ENCODE measurements at regions not wholly inside any gene's neighbourhood (a gene's known extent, or its start where the extent isn't known, plus 50 kb on each side); places are given as distances from the start of the nearest gene placed in this dataset.

DNA sequence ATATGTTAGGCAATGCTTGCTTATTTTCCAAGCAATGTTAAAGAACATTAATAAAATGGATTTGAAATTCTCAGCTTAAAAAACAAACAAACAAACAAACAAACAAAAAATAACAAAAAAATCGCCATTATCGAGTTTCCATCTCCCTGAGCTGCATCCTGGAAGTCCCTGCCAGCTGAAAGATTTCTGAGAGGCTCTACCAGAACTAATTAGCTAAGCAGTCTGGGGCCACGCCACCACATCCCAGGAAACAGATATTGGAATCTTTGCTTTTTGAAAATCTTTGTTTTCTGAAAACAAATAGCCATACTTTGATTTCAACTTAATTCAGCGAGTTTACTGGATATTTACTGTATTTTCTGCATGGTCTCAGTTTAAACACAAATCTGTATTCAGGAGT, 143.6 kb downstream of the LSMEM1 start:
- TF ChIP-seq, protein P1, sequence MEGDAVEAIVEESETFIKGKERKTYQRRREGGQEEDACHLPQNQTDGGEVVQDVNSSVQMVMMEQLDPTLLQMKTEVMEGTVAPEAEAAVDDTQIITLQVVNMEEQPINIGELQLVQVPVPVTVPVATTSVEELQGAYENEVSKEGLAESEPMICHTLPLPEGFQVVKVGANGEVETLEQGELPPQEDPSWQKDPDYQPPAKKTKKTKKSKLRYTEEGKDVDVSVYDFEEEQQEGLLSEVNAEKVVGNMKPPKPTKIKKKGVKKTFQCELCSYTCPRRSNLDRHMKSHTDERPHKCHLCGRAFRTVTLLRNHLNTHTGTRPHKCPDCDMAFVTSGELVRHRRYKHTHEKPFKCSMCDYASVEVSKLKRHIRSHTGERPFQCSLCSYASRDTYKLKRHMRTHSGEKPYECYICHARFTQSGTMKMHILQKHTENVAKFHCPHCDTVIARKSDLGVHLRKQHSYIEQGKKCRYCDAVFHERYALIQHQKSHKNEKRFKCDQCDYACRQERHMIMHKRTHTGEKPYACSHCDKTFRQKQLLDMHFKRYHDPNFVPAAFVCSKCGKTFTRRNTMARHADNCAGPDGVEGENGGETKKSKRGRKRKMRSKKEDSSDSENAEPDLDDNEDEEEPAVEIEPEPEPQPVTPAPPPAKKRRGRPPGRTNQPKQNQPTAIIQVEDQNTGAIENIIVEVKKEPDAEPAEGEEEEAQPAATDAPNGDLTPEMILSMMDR (conservative IDR thresholded peaks at IDR 0.05 in 1 of 2, IDR thresholded peaks at IDR 0.05 in 1 of 2; ENCODE audit: low read depth in 1 of 2, low read length in 2 of 2) = no peak
- TF ChIP-seq EZH2 (IDR thresholded peaks at IDR 0.05; ENCODE audit: low read length, missing control alignments) = no peak

All from fibroblast of lung (primary cell).